ENCODE measurements at regions not wholly inside any gene's neighbourhood (a gene's known extent, or its start where the extent isn't known, plus 50 kb on each side); places are given as distances from the start of the nearest gene placed in this dataset.

DNA sequence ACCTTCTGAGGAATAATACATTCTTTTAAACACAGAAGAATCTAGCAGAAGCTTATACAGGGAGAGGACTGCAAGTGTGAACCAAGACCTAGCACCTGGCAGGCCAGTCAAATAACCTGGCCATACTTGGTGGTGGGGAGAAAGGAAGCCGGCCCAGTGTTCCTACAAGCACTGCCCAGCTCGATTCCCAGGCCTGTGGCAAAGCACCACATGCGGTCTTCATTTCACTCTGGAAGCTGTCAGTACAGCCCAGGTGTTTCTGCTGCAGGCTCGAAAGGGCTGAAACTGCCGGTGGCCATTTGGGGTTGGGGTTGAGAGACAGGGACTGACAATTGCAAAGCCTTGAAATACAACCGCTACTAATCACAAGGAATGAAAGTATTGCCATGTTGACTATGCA is 50.8 kb upstream of the EGFR start:
- intact Hi-C loops (cut with micrococcal nuclease; ENCODE audit: unreplicated experiment), result loop anchor here (1.0 kb wide), 1 partner anchor 12 kb away; no protein-coding TSS in a partner anchor
- Histone ChIP-seq H3K4me3 (ENCODE audit: low read depth in 2 of 2, low read length in 2 of 2) (no peak overlapping the region), H3K27ac (ENCODE audit: low read length) (peak overlapping the region; percentile 51; the same call in 1 of the 2 replicates), H3K36me3 (ENCODE audit: control insufficient read depth, insufficient read depth, low read length) (no peaks in the 10 kb centered on the region), H3K4me1 (ENCODE audit: control insufficient read depth, insufficient read depth, low read length) (0 out of 2 replicates have a peak, but pooled peaks cover 8% of the 10 kb centered on the region), H3K9me3 (ENCODE audit: control insufficient read depth, insufficient read depth, low read depth, low read length) (peaks cover 11% of the 10 kb centered on the region), H3K27me3 (ENCODE audit: control insufficient read depth, insufficient read depth, low read length) (no peaks in the 10 kb centered on the region)
- no TSS peak for BruUV-seq (replicated peaks)
- DNase-seq (ENCODE audit: low read depth, low spot score) (no peak), ATAC-seq (no peak)
- TF ChIP-seq, protein P1, sequence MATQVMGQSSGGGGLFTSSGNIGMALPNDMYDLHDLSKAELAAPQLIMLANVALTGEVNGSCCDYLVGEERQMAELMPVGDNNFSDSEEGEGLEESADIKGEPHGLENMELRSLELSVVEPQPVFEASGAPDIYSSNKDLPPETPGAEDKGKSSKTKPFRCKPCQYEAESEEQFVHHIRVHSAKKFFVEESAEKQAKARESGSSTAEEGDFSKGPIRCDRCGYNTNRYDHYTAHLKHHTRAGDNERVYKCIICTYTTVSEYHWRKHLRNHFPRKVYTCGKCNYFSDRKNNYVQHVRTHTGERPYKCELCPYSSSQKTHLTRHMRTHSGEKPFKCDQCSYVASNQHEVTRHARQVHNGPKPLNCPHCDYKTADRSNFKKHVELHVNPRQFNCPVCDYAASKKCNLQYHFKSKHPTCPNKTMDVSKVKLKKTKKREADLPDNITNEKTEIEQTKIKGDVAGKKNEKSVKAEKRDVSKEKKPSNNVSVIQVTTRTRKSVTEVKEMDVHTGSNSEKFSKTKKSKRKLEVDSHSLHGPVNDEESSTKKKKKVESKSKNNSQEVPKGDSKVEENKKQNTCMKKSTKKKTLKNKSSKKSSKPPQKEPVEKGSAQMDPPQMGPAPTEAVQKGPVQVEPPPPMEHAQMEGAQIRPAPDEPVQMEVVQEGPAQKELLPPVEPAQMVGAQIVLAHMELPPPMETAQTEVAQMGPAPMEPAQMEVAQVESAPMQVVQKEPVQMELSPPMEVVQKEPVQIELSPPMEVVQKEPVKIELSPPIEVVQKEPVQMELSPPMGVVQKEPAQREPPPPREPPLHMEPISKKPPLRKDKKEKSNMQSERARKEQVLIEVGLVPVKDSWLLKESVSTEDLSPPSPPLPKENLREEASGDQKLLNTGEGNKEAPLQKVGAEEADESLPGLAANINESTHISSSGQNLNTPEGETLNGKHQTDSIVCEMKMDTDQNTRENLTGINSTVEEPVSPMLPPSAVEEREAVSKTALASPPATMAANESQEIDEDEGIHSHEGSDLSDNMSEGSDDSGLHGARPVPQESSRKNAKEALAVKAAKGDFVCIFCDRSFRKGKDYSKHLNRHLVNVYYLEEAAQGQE (IDR thresholded peaks at IDR 0.05; ENCODE audit: insufficient read depth in 1 of 2, low read depth in 2 of 2, low read length in 1 of 2), result no peak
- no peak for TF ChIP-seq TCF7L2 (IDR thresholded peaks at IDR 0.05; ENCODE audit: low read depth, low read length)
- TF ChIP-seq POLR2AphosphoS5 (IDR thresholded peaks at IDR 0.05; ENCODE audit: low read depth, low read length), result no peak
- no peak for TF ChIP-seq SIN3A (IDR thresholded peaks at IDR 0.05; ENCODE audit: borderline replicate concordance, insufficient read depth, low read depth, low read length)
- TF ChIP-seq, protein P2, sequence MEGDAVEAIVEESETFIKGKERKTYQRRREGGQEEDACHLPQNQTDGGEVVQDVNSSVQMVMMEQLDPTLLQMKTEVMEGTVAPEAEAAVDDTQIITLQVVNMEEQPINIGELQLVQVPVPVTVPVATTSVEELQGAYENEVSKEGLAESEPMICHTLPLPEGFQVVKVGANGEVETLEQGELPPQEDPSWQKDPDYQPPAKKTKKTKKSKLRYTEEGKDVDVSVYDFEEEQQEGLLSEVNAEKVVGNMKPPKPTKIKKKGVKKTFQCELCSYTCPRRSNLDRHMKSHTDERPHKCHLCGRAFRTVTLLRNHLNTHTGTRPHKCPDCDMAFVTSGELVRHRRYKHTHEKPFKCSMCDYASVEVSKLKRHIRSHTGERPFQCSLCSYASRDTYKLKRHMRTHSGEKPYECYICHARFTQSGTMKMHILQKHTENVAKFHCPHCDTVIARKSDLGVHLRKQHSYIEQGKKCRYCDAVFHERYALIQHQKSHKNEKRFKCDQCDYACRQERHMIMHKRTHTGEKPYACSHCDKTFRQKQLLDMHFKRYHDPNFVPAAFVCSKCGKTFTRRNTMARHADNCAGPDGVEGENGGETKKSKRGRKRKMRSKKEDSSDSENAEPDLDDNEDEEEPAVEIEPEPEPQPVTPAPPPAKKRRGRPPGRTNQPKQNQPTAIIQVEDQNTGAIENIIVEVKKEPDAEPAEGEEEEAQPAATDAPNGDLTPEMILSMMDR (IDR thresholded peaks at IDR 0.05), result no peak
- ChIA-PET POLR2A (no interaction called here), CTCF (no interaction called here)
- in situ Hi-C loops (cut with HindIII; ENCODE audit: low pct_unique_long_range_greater_than_20kb, low sequenced_read_pairs), result no loop called here

All from Panc1 (cell line).